ENCODE measurements at regions not wholly inside any gene's neighbourhood (a gene's known extent, or its start where the extent isn't known, plus 50 kb on each side); places are given as distances from the start of the nearest gene placed in this dataset.

DNA sequence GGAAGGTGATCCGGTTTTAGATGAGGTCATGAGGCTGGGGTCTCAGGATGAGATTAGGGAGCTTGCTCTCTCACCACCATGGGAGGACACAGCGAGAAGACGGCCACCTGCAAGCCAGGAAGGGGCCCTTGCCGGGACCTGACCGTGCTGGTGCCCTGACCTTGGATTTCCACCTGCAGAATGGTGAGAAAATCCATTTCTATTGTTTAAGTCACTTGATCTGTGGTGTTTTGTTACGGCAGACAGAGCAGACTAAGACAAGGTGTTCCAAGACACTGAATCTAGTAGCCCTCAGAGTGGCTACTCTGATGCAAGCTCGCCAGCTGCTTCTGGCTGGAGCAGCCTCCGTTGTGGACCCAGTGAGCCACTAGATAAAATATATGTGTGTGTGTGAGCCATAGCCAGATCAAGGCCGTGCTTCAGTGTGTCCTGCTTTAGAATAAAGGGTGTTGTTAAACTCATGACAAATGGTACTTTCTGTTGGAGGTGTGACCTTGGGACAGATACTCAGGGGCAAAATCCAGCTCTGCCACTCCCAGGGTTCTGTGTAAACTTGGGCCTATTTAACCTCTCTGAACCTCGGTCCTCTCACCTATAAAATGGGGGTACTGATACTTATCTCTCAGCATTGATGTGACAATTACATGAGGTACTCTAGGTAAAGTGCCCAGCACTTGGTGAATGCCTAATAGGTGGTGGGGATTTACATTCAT is 67.9 kb upstream of the STX18 start:
- H3K27ac ChIP-seq = no peak overlapping the region
- TF ChIP-seq, protein P1, sequence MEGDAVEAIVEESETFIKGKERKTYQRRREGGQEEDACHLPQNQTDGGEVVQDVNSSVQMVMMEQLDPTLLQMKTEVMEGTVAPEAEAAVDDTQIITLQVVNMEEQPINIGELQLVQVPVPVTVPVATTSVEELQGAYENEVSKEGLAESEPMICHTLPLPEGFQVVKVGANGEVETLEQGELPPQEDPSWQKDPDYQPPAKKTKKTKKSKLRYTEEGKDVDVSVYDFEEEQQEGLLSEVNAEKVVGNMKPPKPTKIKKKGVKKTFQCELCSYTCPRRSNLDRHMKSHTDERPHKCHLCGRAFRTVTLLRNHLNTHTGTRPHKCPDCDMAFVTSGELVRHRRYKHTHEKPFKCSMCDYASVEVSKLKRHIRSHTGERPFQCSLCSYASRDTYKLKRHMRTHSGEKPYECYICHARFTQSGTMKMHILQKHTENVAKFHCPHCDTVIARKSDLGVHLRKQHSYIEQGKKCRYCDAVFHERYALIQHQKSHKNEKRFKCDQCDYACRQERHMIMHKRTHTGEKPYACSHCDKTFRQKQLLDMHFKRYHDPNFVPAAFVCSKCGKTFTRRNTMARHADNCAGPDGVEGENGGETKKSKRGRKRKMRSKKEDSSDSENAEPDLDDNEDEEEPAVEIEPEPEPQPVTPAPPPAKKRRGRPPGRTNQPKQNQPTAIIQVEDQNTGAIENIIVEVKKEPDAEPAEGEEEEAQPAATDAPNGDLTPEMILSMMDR (conservative IDR thresholded peaks at IDR 0.05) = no peak
- TF ChIP-seq ZFX (IDR thresholded peaks at IDR 0.05) = no peak

DNA sequence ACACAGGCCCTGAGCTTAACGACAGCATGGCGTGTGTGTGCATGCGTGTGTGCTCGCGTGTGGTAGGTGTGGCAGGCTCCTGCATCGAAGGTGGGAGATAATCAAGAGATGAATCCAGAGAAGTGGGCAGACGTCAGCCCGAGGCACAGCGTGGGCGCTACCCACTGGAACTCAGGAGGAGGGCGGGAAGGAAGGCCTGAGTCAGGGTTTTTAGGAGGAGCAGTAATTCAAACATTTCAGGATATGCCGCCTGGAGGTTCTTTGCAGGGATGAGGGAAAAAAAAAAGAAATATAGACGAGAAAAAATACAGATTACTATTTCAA is 66.3 kb upstream of the STX18 start:
- no peak for TF ChIP-seq ZFX (IDR thresholded peaks at IDR 0.05)
- TF ChIP-seq, protein P1 (conservative IDR thresholded peaks at IDR 0.05) = no peak
- no peak overlapping the region for H3K27ac ChIP-seq

DNA sequence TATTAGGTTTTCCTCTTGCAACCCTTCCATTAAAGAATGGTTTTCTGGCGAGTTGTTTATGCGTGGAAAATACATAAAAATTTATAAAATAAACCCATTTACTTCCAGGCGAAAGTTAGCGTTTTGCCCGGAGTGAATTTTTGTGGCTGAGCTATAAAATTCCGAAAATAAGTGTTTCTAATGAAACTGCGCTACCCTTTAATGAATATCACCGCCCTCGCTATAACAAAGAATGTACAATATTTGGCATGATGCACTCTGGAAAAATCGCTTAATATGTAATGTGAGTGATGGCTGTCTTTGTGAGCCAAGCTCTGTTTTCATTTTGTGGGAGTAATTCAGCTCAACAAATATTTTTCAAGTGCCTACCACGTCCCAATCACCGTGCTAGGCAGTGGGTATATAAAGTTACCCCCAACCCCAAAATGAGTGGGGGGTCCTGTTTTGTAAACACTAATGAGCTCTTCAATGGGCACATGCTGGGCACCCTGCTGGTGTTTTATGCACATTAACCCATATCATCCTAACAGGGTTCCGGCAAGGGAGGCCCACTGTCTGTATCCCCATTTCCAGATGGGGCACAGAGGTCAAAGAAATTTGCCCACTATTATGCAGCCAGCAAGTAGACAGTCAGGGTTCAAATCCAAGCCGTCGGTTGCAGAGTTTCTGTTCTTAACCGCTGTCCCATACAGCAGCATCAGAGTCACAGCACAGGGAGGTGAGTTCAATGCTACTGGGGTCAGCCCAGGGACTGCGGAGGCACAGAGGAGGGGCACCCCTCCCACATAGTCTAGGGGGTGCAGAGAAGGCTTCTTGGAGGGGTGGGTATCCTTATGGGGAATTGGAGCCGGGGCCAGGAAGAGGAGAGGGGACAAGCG is 65.7 kb upstream of the STX18 start:
- TF ChIP-seq ZFX (IDR thresholded peaks at IDR 0.05) = no peak
- TF ChIP-seq, protein P1 (conservative IDR thresholded peaks at IDR 0.05) = no peak
- H3K27ac ChIP-seq = no peak overlapping the region

DNA sequence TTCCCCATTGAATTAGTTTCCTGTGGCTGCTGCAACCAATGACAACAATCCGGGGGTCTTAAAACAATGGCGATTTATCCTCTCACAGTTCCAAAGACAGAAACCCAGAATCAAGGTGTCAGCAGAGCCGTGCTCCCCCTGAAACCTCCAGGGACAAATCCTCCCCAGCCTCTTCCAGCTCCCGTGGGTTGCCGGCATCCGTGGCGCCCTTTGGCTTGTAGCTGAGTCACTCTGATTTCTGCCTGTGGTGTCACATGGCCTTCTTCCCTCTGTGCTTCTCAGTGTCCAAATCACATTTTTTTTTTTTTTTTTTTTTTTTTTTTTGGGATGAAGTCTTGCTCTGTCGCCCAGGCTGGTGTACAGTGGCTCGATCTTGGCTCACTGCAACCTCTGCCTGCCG is 64.5 kb upstream of the STX18 start:
- no peak for TF ChIP-seq ZFX (IDR thresholded peaks at IDR 0.05)
- TF ChIP-seq, protein P1 (conservative IDR thresholded peaks at IDR 0.05) = no peak
- H3K27ac ChIP-seq = no peak overlapping the region

DNA sequence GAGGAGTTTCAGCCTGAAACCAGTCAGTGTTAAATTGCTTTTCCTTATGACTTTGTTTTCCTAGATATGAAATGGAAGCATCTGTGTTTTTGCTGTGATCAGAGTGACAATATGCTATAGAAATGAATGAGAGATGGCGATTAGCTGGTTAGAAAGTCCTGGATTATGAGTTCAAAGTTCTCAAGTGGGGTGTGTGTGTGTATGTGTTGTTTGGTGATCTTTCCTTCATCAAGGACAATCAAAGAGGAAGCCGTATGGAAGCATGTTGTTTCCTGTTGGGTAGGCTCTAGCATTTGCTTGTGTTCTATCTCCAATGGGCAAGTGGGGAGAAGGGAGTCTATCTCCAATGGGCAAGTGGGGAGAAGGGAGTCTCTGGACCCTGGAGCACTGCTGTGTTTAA is 64.0 kb upstream of the STX18 start:
- no peak overlapping the region for H3K27ac ChIP-seq
- TF ChIP-seq, protein P1 (conservative IDR thresholded peaks at IDR 0.05) = no peak
- TF ChIP-seq ZFX (IDR thresholded peaks at IDR 0.05) = no peak

DNA sequence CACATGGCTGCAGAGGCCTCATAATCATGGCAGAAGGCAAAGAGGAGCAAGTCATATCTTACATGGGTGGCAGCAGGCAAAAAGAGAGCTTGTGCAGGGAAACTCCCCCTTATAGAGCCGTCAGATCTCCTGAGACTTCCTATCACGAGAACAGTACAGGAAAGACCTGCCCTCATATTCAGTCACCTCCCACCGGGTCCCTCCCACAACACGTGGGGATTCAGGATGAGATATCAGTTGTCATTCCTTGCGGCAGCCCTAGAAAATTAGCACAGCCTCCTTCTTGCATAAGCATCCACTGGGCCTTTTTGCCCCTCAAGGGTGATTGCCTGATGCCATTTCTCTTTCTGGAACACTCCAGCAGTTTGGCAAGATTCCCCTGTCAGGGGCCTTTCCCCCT is 61.7 kb upstream of the STX18 start:
- H3K27ac ChIP-seq = no peak overlapping the region
- TF ChIP-seq, protein P1 (conservative IDR thresholded peaks at IDR 0.05) = no peak
- TF ChIP-seq ZFX (IDR thresholded peaks at IDR 0.05) = no peak

DNA sequence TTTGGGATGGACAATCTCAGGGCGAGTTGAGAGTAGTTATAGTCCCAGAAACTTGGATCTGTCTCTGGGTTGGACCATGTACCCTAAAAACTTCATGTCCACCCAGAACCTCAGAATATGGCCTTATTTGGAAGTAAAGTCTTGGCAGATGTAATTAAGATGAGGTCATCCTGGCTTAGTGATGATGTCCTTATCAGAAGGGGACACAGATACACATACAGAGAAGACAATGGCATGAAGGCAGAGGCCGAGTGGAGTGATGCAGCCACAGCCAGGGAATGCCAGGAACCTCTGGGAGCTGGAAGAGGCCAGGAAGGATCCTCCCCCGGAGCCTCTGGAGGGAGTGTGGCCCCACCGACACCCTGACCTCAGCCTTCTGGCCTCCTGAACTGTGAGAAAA is 61.2 kb upstream of the STX18 start:
- no peak overlapping the region for H3K27ac ChIP-seq
- TF ChIP-seq ZFX (IDR thresholded peaks at IDR 0.05) = no peak
- TF ChIP-seq, protein P1 (conservative IDR thresholded peaks at IDR 0.05) = no peak
